RPMI7951 (cell line): ENCODE measurements at regions not wholly inside any gene's neighbourhood (a gene's known extent, or its start where the extent isn't known, plus 50 kb on each side); places are given as distances from the start of the nearest gene placed in this dataset.
A peak's percentile ranks its signal among the peaks of the same experiment; 100 is the strongest.

Source experiments
- DNase-seq: peaks from one replicate; pipeline ENCODE4 v3.0.0-alpha.2; 2012; ENCODE audit warnings: low read depth

DNA sequence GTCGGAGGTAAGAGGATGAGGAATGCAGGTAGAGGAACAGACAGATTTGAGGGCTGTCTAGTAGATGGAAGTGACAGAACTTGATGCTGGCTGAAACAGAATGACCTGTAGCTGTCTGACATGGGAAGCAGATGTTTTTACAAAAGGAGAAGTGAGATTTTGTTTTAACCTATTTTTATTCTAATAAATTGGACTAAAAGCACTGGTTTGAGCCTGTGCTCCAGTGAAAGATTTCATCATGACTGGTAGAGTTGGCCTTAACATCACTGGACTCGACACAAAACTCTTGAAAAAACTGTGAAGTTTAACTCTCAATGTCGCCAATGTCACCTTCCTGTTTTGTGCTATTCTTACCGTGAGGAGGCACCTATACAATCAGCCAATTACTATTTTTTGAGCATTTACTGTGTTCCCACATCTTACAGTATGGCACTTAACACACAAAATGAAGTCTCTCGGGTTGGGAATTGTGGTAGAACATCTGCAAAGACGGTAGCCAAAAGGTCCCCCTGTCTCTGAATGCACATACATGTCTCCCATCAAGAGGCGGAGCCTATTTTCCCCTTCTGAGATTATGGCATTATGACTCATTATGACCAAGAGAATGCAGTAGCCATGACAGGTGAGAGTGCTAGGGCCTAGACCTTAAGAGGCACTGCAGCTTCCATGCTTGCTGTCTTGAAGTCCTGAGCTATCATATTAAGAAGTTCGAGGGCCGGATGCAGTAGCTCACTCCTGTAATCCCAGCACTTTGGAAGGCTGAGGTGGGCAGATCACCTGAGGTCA is 93.2 kb downstream of the FOXF2 start:
- peak; percentile 50 for DNase-seq

DNA sequence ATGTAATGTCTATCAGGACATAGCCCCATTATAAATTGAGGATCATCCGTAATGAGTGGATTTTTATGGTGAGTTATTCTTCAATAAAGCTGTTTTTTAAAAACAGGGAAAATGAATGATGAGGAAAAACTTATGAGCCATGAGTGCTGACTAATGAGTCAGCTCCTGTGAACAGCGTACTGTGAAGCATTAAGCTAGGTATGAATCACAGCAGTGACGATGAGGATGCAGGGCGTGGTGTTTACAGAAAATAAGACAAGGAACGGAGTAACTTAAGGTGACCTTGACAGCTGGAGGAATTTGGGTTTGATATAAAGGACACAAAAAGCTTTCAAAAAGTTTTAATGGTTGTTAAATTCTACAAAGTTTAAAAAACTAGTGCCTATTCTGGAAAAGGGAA is 96.3 kb downstream of the FOXF2 start:
- DNase-seq: peak; percentile 86

DNA sequence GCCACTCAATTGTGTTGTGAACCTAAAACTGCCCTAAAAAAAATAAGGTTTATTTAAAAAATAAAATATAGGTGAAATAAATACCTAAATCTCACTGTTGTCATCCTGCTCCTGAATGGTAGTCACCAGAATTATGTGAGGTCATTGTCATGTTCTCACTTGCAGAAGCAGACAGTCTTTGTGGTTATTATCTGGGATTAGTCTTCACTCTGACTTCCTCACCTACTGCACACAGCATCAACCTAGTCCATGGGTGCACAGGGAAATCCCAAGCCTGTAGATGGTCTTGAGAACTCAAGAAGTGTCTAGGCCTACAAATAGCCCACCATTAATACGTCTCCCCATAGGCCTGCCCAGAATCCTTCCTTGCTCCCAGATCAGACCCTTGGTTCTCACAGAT is 97.0 kb downstream of the FOXF2 start:
- DNase-seq: no peak

DNA sequence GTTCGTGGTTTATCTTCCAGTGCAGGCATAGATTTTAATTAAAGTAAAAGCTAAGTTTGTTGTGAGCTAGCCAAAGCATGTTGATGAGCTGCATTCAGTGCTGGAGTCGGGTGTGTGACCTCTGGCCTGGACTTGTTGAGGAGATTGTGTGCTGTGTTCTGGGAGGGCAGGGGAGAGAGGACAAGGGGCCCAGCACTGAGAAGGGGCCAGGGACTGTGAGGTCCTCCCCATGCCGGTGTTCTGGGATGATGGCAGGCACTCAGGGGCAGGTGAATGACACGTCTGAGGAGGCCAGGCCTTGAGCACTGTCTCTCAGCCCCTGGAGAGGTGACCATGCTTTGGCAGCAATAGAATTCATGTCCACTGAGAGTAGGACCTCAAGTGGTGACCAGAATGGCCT is 97.9 kb downstream of the FOXF2 start:
- DNase-seq: no peak

DNA sequence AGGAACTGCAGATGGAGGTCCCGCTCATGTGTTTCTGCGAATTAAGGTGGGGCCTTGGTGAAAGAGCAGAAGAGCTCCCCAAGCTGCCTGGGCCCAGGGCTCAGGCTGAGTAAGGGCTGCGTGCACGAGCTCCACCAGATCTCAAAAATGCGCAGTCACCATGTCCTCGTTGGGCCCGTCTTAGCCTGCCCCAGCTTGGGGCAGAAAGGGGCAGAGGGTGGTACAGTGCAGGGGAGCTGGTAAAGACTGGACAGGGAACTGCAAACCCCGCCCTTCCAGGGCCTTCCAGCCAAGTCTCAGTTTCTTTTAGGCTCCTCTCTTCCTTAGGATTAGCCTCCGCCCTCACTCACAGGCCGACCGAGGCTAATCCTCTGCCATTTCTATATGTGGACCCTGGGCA is 101.6 kb downstream of the FOXF2 start:
- no peak for DNase-seq

DNA sequence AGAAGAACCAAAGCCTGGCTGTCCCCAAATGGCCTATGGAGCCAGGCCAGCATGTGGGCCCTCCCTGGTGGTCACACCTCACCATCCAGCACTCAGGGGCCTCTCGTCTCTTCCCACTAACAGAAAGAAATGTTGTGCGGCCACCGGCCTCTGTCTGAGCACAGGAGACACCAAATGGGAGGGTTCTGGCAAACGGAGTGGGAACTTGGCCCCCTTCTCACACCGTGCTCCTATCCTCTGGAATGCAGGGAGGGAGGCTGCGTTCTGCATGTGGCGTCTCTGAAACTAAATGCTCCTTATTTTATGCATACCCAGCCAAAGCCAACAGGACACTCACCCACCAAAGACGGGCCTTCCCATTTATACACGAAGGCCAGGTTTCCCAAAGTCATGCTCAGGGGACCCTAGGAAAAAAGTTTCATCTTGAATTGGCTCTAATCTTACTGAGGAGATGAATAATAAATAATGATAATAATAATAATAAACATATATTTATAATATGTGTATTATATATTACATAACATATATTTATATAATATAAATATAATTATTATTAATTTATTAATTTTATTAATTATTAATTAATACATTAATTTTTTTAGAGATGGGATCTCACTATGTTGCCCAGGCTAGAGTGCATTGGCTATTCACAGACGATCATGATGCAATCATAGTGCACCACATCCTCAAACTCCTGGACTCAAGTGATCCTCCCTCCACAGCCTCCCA is 102.4 kb downstream of the FOXF2 start:
- no peak for DNase-seq

DNA sequence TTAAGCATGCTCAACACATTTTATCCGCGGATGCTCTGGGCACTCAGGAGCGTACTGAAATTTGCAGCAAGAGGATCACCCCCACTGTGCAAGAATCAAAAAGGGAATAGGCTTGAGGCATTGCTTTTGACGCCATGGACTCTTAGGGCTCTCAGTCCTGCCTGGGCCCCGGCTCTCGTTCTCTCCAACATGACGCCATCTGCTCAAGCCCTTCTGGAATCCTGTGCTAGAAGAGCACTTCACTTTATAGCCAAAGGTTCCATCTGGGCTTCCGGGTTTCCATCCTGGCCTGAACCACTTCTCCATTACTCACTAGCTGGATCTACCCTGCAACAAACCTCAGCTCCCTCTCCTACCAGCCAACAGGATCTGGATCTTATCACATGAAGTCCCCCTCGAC is 105.3 kb downstream of the FOXF2 start:
- DNase-seq: no peak

DNA sequence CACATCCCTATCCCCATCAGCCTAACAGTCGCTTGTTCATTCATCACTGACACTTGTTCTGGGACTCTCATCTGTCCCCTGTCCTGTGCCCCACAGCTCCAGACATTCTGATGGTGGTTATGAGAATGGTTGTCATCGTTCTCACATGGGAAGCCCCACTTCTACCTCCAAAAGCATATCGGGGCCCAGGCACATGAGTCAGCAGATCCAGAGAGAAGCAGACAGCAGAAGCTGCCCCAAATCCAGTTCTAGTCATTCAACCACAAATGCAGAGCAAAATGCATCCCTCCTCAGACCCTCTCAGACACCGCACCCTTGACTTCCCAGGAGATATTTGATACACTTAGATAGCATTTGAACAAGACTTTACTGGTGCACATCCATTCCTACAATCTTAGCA is 106.0 kb downstream of the FOXF2 start:
- no peak for DNase-seq

DNA sequence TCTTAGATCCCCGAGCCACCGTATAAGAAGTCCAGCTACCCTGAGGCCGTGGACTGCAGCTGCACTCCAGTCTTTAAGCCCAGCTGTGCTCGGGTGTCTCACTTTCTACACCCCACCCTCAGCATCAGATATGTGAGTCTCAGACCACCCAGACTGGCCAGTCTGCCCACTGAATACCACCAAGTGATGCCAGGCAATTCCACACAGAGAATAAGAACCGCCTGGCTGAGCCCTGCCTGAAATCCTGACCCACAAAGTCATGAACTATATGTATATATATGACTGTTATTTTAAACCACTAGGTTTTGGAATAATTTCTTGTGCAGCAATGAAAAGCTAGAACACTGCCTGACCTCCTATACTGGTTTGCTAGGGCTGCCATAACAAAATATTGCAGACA is 106.7 kb downstream of the FOXF2 start:
- DNase-seq: no peak

DNA sequence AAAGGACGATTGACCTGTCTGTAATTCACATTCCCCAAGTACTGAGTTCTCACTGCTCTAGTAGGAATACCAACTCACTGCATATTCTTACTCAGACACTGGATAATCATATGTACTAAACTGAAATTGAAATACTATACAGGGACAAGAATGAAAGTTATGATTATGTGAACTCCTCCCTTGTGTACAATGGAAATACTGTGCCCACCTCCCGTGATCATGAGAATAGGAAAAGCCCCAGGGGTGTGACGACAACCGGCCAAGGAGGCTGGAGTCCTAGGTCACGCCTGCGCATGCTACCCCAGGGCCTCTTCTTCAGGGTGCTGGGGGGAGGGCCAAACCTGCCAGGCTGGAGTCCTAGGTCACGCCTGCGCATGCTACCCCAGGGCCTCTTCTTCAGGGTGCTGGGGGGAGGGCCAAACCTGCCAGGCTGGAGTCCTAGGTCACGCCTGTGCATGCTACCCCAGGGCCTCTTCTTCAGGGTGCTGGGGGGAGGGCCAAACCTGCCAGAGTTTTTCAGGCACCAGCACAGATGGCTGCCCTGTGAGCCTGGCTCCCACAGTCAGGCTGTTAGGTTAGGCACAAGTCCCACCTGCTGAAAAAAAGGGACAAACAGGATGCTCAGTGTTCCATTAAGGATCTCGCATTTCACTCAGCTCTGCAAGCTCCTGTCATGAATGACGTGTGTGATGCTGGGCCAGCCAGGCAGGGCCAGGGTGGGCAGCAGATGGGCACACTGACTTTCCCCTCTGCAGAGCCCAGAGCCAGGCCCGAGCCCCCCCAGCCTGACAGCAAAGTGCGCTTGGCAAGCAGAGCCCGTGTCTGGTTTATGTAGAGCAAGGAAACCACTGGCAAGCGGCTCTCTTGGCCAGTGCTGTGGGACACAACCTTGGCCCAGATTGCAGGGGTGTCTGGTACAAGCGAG is 107.7 kb downstream of the FOXF2 start:
- no peak for DNase-seq

DNA sequence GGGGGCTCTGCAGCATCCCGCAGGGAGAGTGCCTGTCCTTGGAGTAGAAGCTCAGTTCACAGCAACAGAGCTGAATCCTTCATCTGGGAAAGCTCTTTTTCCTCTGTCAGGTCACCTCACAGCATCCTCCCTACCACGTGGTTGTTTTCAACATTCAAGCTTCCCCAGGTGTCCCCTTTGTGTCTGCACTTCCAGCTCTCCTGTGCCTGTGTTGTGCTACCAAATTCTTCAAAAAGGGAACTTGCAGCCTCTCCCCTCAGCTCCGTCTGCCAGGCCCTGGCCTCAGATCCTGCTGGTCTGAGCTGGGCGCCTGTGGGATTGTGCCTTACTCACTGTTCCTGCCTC is 108.4 kb downstream of the FOXF2 start:
- DNase-seq: no peak

DNA sequence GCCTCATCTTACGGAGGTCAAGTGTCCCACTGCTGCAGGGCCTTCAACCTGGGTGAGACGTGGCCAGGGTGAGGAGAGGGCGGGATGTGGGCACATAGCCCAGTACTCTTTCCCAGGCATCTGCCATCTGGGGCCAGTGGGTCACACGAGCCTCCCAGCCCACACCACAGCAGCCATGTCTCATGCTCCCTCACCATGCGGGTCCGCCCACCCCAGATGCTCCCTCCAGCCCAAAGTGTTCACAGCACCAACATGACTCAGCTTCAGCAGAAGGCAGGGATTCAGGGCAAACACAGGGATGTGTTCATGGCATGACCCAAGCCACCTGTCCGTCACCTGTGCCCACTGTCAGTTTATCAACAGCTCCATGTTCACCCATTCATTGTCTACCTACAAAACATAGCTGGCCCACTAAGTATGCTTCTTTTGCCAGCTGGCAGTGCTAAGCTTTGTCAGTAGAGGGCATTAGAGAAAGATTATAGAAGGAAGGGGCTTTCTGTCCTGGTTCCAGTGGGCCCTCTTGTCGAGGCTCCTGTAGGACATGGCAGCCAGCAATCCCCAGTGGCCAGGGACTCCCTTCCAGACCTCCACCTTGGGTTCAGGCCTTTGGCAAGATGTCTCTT is 109.2 kb downstream of the FOXF2 start:
- peak; percentile 70 for DNase-seq

DNA sequence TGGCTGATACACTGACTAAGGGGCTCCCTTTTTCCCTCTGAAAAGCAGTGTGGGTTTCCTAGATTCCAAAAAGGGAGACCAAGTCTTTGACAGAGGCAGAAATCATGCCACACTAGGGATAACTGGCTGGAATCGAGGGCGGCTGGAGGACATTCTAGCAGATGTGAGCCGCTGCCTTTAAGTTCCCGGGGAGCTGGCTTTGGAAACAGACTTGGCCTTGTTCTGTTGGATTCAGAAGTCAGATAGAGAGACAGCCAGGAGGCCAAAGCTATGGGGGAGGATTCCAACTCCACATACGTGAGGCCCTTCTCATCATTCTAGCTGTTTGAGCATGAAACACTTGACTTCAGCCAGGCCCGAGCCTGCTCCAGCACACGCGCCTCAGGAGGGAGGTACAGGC is 109.9 kb upstream of the FOXC1 start:
- no peak for DNase-seq

DNA sequence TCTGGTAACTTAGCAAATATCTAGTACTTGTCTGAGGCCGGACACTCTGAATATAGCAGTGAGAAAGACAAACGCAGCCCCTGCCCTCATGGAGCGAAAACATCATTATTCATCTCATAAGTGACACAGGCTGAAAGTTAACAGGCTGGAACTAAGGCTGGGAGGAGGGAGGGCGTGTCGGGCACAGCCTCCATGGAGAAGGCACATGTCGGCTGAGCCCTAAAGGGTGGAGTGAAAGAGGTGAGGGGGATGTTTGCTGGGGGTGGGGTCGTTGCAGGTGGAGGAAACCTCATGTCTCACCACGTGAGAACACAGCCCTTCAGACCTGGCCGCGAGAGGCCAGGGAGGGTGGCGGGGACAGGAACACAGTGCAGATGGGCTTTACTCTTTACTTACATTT is 108.8 kb upstream of the FOXC1 start:
- no peak for DNase-seq

DNA sequence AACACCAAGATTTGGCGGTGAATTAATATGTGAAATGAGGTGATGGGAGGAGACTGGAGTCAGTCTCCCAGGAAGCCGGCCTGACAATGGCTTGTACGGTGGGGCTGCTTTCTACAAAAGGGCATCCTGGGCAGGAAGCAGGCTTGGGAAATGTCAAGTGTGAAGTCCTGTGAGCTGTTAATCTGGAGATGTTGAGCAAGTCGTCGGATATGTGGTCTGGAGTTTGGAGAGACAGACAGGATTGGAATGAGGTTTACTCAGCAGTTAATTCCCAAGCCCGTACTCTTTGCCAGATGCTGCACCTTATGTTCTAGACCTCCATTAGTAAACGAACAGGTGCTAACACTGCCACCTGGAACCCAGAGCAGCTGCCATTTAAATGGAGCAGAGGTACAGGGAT is 107.7 kb upstream of the FOXC1 start:
- no peak for DNase-seq

DNA sequence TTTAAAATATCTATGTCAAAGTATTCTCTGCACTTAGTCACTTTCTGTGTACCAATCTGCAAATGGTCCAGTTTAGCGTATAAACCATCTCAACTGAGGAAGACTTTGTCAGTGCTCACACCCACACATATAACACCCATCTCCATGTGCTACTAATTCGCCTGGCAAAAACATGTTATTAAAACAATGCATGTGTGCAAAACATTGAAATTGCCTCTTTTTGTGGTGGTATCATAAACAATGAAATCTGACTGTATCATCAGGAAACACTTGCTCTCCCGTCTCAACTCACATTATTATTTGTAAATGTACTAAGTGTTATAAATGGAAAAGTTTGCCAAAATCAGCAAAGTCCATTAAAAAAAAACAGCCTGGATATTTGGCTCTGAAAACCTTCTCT is 105.9 kb upstream of the FOXC1 start:
- DNase-seq: no peak

DNA sequence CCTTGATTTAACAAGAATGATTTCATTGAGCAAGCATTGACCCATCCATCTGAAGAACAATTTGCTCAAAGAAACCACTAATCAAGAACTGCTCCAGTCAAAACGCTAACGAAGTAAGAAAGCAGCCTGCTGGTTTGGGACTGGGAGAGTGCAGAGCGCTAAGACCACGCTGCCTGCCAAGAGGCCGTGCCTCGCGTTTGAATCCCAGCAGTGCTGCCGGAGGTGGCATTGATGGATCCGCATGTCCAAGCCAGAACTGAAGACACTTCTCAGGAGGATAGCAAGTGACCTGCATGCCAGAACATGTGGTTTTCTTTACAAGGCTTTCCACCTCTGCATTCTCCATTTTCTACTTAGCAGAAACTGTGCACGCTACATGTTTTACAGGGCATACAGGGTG is 105.2 kb upstream of the FOXC1 start:
- DNase-seq: no peak

DNA sequence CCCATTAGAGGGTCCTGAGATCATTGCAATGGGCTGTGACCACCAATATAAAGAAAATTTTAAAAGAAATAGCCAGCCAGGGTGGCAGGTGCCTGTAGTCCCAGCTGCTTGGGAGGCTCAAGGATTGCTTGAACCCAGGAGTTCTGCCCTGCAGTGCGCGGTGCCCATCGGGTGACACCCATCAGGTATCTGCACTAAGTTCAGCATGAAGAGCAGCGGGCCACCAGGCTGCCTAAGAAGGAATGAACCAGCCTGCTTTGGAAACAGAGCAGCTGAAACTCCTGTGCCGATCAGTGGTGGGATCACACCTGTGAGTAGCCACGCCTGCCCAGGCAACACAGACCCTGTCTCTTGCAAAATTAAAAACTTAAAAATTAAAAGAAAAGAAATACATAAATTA is 102.5 kb upstream of the FOXC1 start:
- DNase-seq: no peak

DNA sequence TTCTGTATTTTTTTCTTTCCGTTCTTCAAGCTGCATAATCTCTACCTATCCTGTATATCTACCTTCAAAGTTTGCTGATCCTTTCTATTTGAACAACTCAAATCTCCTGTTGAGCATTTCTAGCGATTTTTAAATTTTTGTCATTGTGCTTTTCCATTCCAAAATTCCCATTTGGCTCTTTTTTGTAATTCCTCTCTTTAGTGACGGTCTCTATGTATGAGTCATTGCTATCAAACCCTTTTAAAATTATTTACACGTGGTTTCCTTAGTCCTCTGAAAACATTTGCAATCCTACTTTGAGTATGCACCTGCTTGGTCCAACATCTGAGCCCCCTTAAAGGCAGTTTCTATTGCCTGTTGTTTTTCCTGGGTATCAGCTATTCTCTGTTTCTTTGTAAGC is 100.5 kb upstream of the FOXC1 start:
- peak; percentile 24 for DNase-seq

DNA sequence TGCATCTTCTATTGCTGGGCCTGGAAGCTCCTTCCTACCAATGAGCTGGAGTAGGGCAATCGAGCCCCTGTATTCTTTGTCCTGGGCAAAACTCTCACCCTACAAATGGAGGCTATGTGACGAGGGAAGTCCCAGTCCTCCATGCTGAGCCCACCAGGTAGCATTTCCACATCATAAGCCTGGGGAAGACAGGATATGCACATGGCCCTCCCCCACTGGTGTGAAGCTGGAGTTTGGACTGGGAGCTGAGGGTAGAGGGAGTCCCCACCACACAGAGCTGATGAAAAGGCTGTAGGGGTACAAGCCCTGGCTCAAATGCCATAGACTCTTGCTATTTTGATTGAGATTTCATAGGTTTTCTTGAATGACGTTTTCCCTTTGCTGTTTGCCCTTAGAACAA is 99.5 kb upstream of the FOXC1 start:
- DNase-seq: no peak

DNA sequence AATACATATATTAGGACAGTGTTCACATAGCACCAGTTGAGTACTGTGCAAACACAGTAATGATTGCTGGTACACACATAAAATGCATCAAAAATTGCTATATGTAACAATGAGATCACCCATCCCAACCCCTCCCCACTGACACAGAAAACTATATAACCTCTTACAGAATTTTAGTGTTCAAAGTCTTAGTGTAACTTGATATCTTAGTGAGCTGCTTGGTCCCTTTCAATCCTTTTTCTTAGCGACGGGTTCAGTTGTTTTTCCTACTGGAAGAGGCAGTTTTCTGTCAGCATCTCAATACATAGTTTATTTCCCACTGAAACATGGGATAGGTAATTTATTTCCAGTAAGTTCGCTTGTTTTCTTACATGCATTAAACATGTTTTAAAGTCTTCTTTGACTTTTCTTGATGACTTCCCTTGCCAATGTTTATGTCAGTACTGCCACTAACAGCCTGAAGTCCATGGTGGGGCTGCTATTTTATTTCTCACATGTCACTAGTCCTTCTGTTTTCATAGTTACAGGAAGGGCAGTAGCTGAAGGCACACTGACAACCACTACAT is 96.4 kb upstream of the FOXC1 start:
- DNase-seq: no peak

DNA sequence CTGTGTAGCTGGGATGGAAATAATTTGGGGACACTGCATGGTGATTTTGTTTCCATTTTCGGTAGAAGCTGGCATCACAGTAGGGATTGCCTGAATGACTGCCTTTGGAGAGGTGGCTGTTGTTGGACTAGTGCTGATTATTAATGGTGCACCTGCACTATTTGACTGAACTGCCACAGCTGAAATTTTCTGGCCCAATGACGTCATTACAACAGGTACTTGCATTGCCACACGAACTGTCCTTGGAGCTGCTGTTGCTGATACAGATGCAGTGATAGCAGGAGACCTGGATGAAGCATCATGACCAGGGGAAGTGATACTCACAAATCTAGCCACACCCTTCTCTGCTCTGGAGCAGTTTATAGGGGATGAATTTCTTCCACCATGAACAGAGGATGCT is 95.6 kb upstream of the FOXC1 start:
- DNase-seq: no peak
